Endothelial cell of hepatic sinusoid (primary cell): ENCODE measurements at regions not wholly inside any gene's neighbourhood (a gene's known extent, or its start where the extent isn't known, plus 50 kb on each side); places are given as distances from the start of the nearest gene placed in this dataset.
"Not testable (repeated sequence)": the region's sequence is repeated elsewhere in the genome, so short reads cannot be mapped to it uniquely, and the experiment has no call there.

Source experiments
- in situ Hi-C: cut with HindIII; loops from 2 replicates; pipeline ENCODE4 v1.10.0; 2017; ENCODE audit warnings: low sequenced_read_pairs

GRCh38 chr22:47320560-47320959, 558.1 kb downstream of the TBC1D22A start:
- in situ Hi-C loops, result no loop called here

GRCh38 chr22:47318041-47318737, 555.7 kb downstream of the TBC1D22A start:
- in situ Hi-C loops, result loop anchor here (5.0 kb wide), 1 partner anchor 54 kb away; no protein-coding TSS in a partner anchor

- in situ Hi-C loops, result loop anchor here (5.0 kb wide), 1 partner anchor 56 kb away; no protein-coding TSS in a partner anchor
These were observed 553.5 kb downstream of the TBC1D22A start for GRCh38 chr22:47315862-47316419.

GRCh38 chr22:47310601-47311000, 548.2 kb downstream of the TBC1D22A start:
- in situ Hi-C loops, result no loop called here

- in situ Hi-C loops, result no loop called here
These were observed 547.5 kb downstream of the TBC1D22A start for GRCh38 chr22:47309946-47310345.

GRCh38 chr22:47309476-47309875, 547.0 kb downstream of the TBC1D22A start:
- in situ Hi-C loops, result no loop called here

- in situ Hi-C loops, result no loop called here
These were observed 546.4 kb downstream of the TBC1D22A start for GRCh38 chr22:47308886-47309285.

GRCh38 chr22:47307822-47308221, 545.4 kb downstream of the TBC1D22A start:
- in situ Hi-C loops, result no loop called here

- in situ Hi-C loops, result no loop called here
These were observed 544.9 kb downstream of the TBC1D22A start for GRCh38 chr22:47307326-47307725.

GRCh38 chr22:47304854-47305253, 542.4 kb downstream of the TBC1D22A start:
- in situ Hi-C loops, result no loop called here

- in situ Hi-C loops, result no loop called here
These were observed 541.9 kb downstream of the TBC1D22A start for GRCh38 chr22:47304191-47304831.

GRCh38 chr22:47303161-47303890, 540.9 kb downstream of the TBC1D22A start:
- in situ Hi-C loops, result no loop called here

- in situ Hi-C loops, result not testable (repeated sequence)
These were observed 540.1 kb downstream of the TBC1D22A start for GRCh38 chr22:47302587-47302986.

GRCh38 chr22:47301820-47302475, 539.5 kb downstream of the TBC1D22A start:
- in situ Hi-C loops, result no loop called here

- in situ Hi-C loops, result no loop called here
These were observed 538.4 kb downstream of the TBC1D22A start for GRCh38 chr22:47300698-47301405.

GRCh38 chr22:47299863-47300697, 537.6 kb downstream of the TBC1D22A start:
- in situ Hi-C loops, result no loop called here

GRCh38 chr22:47299211-47299862, 536.9 kb downstream of the TBC1D22A start:
- in situ Hi-C loops, result no loop called here

GRCh38 chr22:47298017-47298785, 535.8 kb downstream of the TBC1D22A start:
- in situ Hi-C loops, result no loop called here
